ENCODE measurements at regions not wholly inside any gene's neighbourhood (a gene's known extent, or its start where the extent isn't known, plus 50 kb on each side); places are given as distances from the start of the nearest gene placed in this dataset.
"Not testable (repeated sequence)": the region's sequence is repeated elsewhere in the genome, so short reads cannot be mapped to it uniquely, and the experiment has no call there.

GRCh38 chr20:11165789-11166188, 492.0 kb upstream of the JAG1 start:
- no peaks in the 10 kb centered on the region for H3K9me3 ChIP-seq (ENCODE audit: control insufficient read depth, low read length)
- intact Hi-C loops (cut with DNase I) = no loop called here
- ATAC-seq (no peak), DNase-seq (no peak)
- H3K4me1 ChIP-seq (ENCODE audit: control insufficient read depth, insufficient read depth, low read length) = no peaks in the 10 kb centered on the region
- no peaks in the 10 kb centered on the region for H3K27me3 ChIP-seq (ENCODE audit: control insufficient read depth, insufficient read depth)
- 48% methylated on average over 1 of the region's 1 CpG for WGBS
- no peak overlapping the region for H3K27ac ChIP-seq (ENCODE audit: low read length)
- H3K4me3 ChIP-seq (ENCODE audit: low read length) = no peak overlapping the region

GRCh38 chr20:11166712-11167111, 492.9 kb upstream of the JAG1 start:
- ATAC-seq (no peak), DNase-seq (no peak)
- intact Hi-C loops (cut with DNase I) = no loop called here
- Histone ChIP-seq H3K9me3 (ENCODE audit: control insufficient read depth, low read length) (no peaks in the 10 kb centered on the region), H3K4me3 (ENCODE audit: low read length) (no peak overlapping the region), H3K4me1 (ENCODE audit: control insufficient read depth, insufficient read depth, low read length) (no peaks in the 10 kb centered on the region), H3K27me3 (ENCODE audit: control insufficient read depth, insufficient read depth) (no peaks in the 10 kb centered on the region), H3K27ac (ENCODE audit: low read length) (no peak overlapping the region)
- WGBS = 44% methylated on average over 2 of the region's 2 CpGs

GRCh38 chr20:11168026-11168425, 494.2 kb upstream of the JAG1 start:
- Histone ChIP-seq H3K27ac (ENCODE audit: low read length) (no peak overlapping the region), H3K4me1 (ENCODE audit: control insufficient read depth, insufficient read depth, low read length) (no peaks in the 10 kb centered on the region), H3K27me3 (ENCODE audit: control insufficient read depth, insufficient read depth) (no peaks in the 10 kb centered on the region), H3K9me3 (ENCODE audit: control insufficient read depth, low read length) (no peaks in the 10 kb centered on the region), H3K4me3 (ENCODE audit: low read length) (no peak overlapping the region)
- intact Hi-C loops (cut with DNase I) = no loop called here
- ATAC-seq (no peak), DNase-seq (no peak)

GRCh38 chr20:11170025-11170424, 496.2 kb upstream of the JAG1 start:
- Histone ChIP-seq H3K27me3 (ENCODE audit: control insufficient read depth, insufficient read depth) (no peaks in the 10 kb centered on the region), H3K9me3 (ENCODE audit: control insufficient read depth, low read length) (no peaks in the 10 kb centered on the region), H3K27ac (ENCODE audit: low read length) (no peak overlapping the region), H3K4me3 (ENCODE audit: low read length) (no peak overlapping the region), H3K4me1 (ENCODE audit: control insufficient read depth, insufficient read depth, low read length) (no peaks in the 10 kb centered on the region)
- DNase-seq (no peak), ATAC-seq (no peak)
- intact Hi-C loops (cut with DNase I) = no loop called here

GRCh38 chr20:11170565-11170964, 496.8 kb upstream of the JAG1 start:
- no peak overlapping the region for H3K4me3 ChIP-seq (ENCODE audit: low read length)
- ATAC-seq = no peak
- no peak overlapping the region for H3K27ac ChIP-seq (ENCODE audit: low read length)
- DNase-seq = no peak
- H3K27me3 ChIP-seq (ENCODE audit: control insufficient read depth, insufficient read depth) = no peaks in the 10 kb centered on the region
- WGBS = 56% methylated on average over 2 of the region's 2 CpGs
- intact Hi-C loops (cut with DNase I) = no loop called here
- no peaks in the 10 kb centered on the region for H3K9me3 ChIP-seq (ENCODE audit: control insufficient read depth, low read length)
- no peaks in the 10 kb centered on the region for H3K4me1 ChIP-seq (ENCODE audit: control insufficient read depth, insufficient read depth, low read length)

GRCh38 chr20:11172881-11173280, 499.1 kb upstream of the JAG1 start:
- Histone ChIP-seq H3K27ac (ENCODE audit: low read length) (no peak overlapping the region), H3K4me3 (ENCODE audit: low read length) (no peak overlapping the region), H3K4me1 (ENCODE audit: control insufficient read depth, insufficient read depth, low read length) (peaks cover 1% of the 10 kb centered on the region), H3K27me3 (ENCODE audit: control insufficient read depth, insufficient read depth) (no peaks in the 10 kb centered on the region), H3K9me3 (ENCODE audit: control insufficient read depth, low read length) (no peaks in the 10 kb centered on the region)
- 81% methylated on average over 1 of the region's 1 CpG for WGBS
- DNase-seq (no peak), ATAC-seq (no peak)
- intact Hi-C loops (cut with DNase I) = no loop called here

GRCh38 chr20:11173916-11174315, 500.1 kb upstream of the JAG1 start:
- ATAC-seq (no peak), DNase-seq (no peak)
- Histone ChIP-seq H3K4me1 (ENCODE audit: control insufficient read depth, insufficient read depth, low read length) (peaks cover 1% of the 10 kb centered on the region), H3K4me3 (ENCODE audit: low read length) (no peak overlapping the region), H3K27ac (ENCODE audit: low read length) (no peak overlapping the region), H3K27me3 (ENCODE audit: control insufficient read depth, insufficient read depth) (no peaks in the 10 kb centered on the region), H3K9me3 (ENCODE audit: control insufficient read depth, low read length) (no peaks in the 10 kb centered on the region)
- 94% methylated on average over 4 of the region's 4 CpGs for WGBS
- intact Hi-C loops (cut with DNase I) = no loop called here

- ATAC-seq = no peak
- Histone ChIP-seq H3K9me3 (ENCODE audit: control insufficient read depth, low read length) (no peaks in the 10 kb centered on the region), H3K27ac (ENCODE audit: low read length) (no peak overlapping the region), H3K4me1 (ENCODE audit: control insufficient read depth, insufficient read depth, low read length) (peaks cover 1% of the 10 kb centered on the region), H3K27me3 (ENCODE audit: control insufficient read depth, insufficient read depth) (no peaks in the 10 kb centered on the region), H3K4me3 (ENCODE audit: low read length) (no peak overlapping the region)
- no peak for DNase-seq
- WGBS = 75% methylated on average over 5 of the region's 5 CpGs
- intact Hi-C loops (cut with DNase I) = no loop called here
Observed at GRCh38 chr20:11174861-11175260, 501.1 kb upstream of the JAG1 start.

- intact Hi-C loops (cut with DNase I) = no loop called here
Observed at GRCh38 chr20:11176431-11176830, 502.6 kb upstream of the JAG1 start.

GRCh38 chr20:11178946-11179654, 505.3 kb upstream of the JAG1 start:
- intact Hi-C loops (cut with DNase I) = no loop called here
- Histone ChIP-seq H3K4me3 (ENCODE audit: low read length) (no peak overlapping the region), H3K4me1 (ENCODE audit: control insufficient read depth, insufficient read depth, low read length) (peaks cover 1% of the 10 kb centered on the region), H3K9me3 (ENCODE audit: control insufficient read depth, low read length) (no peaks in the 10 kb centered on the region), H3K27ac (ENCODE audit: low read length) (no peak overlapping the region), H3K27me3 (ENCODE audit: control insufficient read depth, insufficient read depth) (no peaks in the 10 kb centered on the region)
- WGBS = 80% methylated on average over 3 of the region's 3 CpGs
- ATAC-seq = peak; percentile 40 to 76
- no peak for DNase-seq

More at GRCh38 chr20:11176431-11176830, 502.6 kb upstream of the JAG1 start:
- 97% methylated on average over 2 of the region's 2 CpGs for WGBS
- no peak for DNase-seq
- H3K9me3 ChIP-seq (ENCODE audit: control insufficient read depth, low read length) = no peaks in the 10 kb centered on the region
- H3K4me3 ChIP-seq (ENCODE audit: low read length) = no peak overlapping the region
- H3K27ac ChIP-seq (ENCODE audit: low read length) = no peak overlapping the region
- peaks cover 1% of the 10 kb centered on the region for H3K4me1 ChIP-seq (ENCODE audit: control insufficient read depth, insufficient read depth, low read length)
- no peaks in the 10 kb centered on the region for H3K27me3 ChIP-seq (ENCODE audit: control insufficient read depth, insufficient read depth)
- ATAC-seq = no peak

GRCh38 chr20:11180186-11180585, 506.4 kb upstream of the JAG1 start:
- ATAC-seq (no peak), DNase-seq (no peak)
- intact Hi-C loops (cut with DNase I) = no loop called here
- H3K27me3 ChIP-seq (ENCODE audit: control insufficient read depth, insufficient read depth) = no peaks in the 10 kb centered on the region
- peaks cover 1% of the 10 kb centered on the region for H3K4me1 ChIP-seq (ENCODE audit: control insufficient read depth, insufficient read depth, low read length)
- H3K9me3 ChIP-seq (ENCODE audit: control insufficient read depth, low read length) = no peaks in the 10 kb centered on the region
- no peak overlapping the region for H3K4me3 ChIP-seq (ENCODE audit: low read length)
- no peak overlapping the region for H3K27ac ChIP-seq (ENCODE audit: low read length)

GRCh38 chr20:11181129-11181528, 507.3 kb upstream of the JAG1 start:
- intact Hi-C loops (cut with DNase I); H3K4me3 ChIP-seq (ENCODE audit: low read length); H3K27me3 ChIP-seq (ENCODE audit: control insufficient read depth, insufficient read depth); H3K4me1 ChIP-seq (ENCODE audit: control insufficient read depth, insufficient read depth, low read length); DNase-seq; H3K9me3 ChIP-seq (ENCODE audit: control insufficient read depth, low read length); H3K27ac ChIP-seq (ENCODE audit: low read length); ATAC-seq: not testable (repeated sequence)
- 94% methylated on average over 3 of the region's 3 CpGs for WGBS

Data from right cardiac atrium (tissue), 5 donors.